Activated CD4-positive, alpha-beta T cell treated with anti-CD3 and anti-CD28 coated beads, Interleukin-2, Interleukin-4, amounts not matched to agents 100 ng/mL and 50 ng/mL, durations not matched to agents 16 hours and 8 hours (primary cell): ENCODE measurements at regions not wholly inside any gene's neighbourhood (a gene's known extent, or its start where the extent isn't known, plus 50 kb on each side); places are given as distances from the start of the nearest gene placed in this dataset.
A peak's percentile ranks its signal among the peaks of the same experiment; 100 is the strongest.

Experiments used
- DNase-seq: peaks from one replicate; pipeline ENCODE4 v3.0.0-alpha.2; 2020; ENCODE audit warnings: low spot score

GRCh38 chr4:37082912-37083311, 161.6 kb upstream of the NWD2 start:
- DNase-seq = no peak

- DNase-seq = no peak
These were observed 148.6 kb upstream of the NWD2 start for GRCh38 chr4:37095925-37096324.

- DNase-seq = no peak
These were observed 143.4 kb upstream of the NWD2 start for GRCh38 chr4:37101182-37101581.

GRCh38 chr4:37101686-37102085, 142.9 kb upstream of the NWD2 start:
- DNase-seq = no peak

GRCh38 chr4:37109756-37110155, 134.8 kb upstream of the NWD2 start:
- DNase-seq = no peak

- no peak for DNase-seq
These were observed 119.7 kb upstream of the NWD2 start for GRCh38 chr4:37124800-37125199.

GRCh38 chr4:37126051-37126450, 118.5 kb upstream of the NWD2 start:
- no peak for DNase-seq

GRCh38 chr4:37130465-37130864, 114.1 kb upstream of the NWD2 start:
- no peak for DNase-seq

- DNase-seq = no peak
These were observed 112.1 kb upstream of the NWD2 start for GRCh38 chr4:37132351-37132974.

GRCh38 chr4:37132975-37133360, 111.6 kb upstream of the NWD2 start:
- no peak for DNase-seq

- DNase-seq = peak; percentile 1
These were observed 106.4 kb upstream of the NWD2 start for GRCh38 chr4:37138019-37138653.

GRCh38 chr4:37138789-37139188, 105.8 kb upstream of the NWD2 start:
- no peak for DNase-seq

- no peak for DNase-seq
These were observed 104.6 kb upstream of the NWD2 start for GRCh38 chr4:37139987-37140386.

- DNase-seq = no peak
These were observed 98.3 kb upstream of the NWD2 start for GRCh38 chr4:37146260-37146659.

- DNase-seq = no peak
These were observed 86.9 kb upstream of the NWD2 start for GRCh38 chr4:37157476-37158167.

GRCh38 chr4:37160653-37161052, 83.9 kb upstream of the NWD2 start:
- no peak for DNase-seq

- DNase-seq = no peak
These were observed 78.7 kb upstream of the NWD2 start for GRCh38 chr4:37165844-37166243.

GRCh38 chr4:37169956-37170355, 74.6 kb upstream of the NWD2 start:
- DNase-seq = no peak

GRCh38 chr4:37188100-37188499, 56.4 kb upstream of the NWD2 start:
- peak; percentile 6 for DNase-seq
